A673 (cell line): ENCODE measurements at regions not wholly inside any gene's neighbourhood (a gene's known extent, or its start where the extent isn't known, plus 50 kb on each side); places are given as distances from the start of the nearest gene placed in this dataset.

Experiments used
- CTCF ChIP-seq: fragments of 300-800, 200-600 bp; sonication (generic); conservative IDR thresholded peaks from 2 replicates; pipeline ENCODE4 v1.5.1; 2017; ENCODE audit warnings: low read depth, mild to moderate bottlenecking, antibody characterized with exemption, low read length, moderate library complexity, mixed read lengths
- EZH2 ChIP-seq: fragments of 200-600 bp; sonication (generic); IDR thresholded peaks from 2 replicates; pipeline ENCODE4 v1.6.1; 2017; ENCODE audit warnings: borderline replicate concordance, low read depth, mild to moderate bottlenecking, mixed read lengths, antibody characterized with exemption, low read length; ENCODE audit not compliant: poor library complexity, severe bottlenecking

- TF ChIP-seq CTCF: no peak
- TF ChIP-seq EZH2: no peak
Measured at GRCh38 chr7:22954251-22954650, 59.7 kb downstream of the HYCC1 start.
